Stimulated activated CD4-positive, alpha-beta T cell treated with anti-CD3 and anti-CD28 coated beads, TNF-alpha, amount 100 ng/mL, for 4 hours (primary cell): ENCODE measurements at regions not wholly inside any gene's neighbourhood (a gene's known extent, or its start where the extent isn't known, plus 50 kb on each side); places are given as distances from the start of the nearest gene placed in this dataset.
"Not testable (repeated sequence)": the region's sequence is repeated elsewhere in the genome, so short reads cannot be mapped to it uniquely, and the experiment has no call there.

Experiments
- DNase-seq, 3 experiments: peaks; one replicate each; pipeline ENCODE4 v3.0.0-alpha.2; 2020; ENCODE audit warnings: low read depth in 3 of 3

DNA sequence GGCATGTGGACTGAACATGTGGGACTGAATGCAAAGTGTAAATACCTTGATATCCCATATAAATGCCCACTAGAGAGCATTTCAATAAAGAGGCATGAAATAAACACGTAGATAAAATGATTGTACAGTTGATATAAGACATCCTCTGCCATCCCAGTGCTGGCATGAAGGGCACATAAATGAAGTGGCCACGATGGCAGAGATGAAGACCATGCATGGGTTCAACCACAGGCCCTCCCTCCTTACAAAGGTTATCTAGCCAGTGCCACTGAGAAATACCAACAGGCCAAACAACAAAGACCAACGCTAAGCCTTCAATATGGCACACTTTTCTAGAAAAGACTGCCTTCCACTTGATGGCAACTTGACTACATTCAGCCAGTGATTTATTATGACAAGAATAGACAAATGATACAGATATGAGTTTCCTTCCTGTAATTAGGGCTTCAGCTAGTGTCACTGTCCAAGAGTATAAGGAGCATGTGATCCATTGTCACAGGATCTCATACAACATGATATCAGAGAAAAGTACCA, 493.9 kb upstream of the MAP2 start:
- DNase-seq: no peak

DNA sequence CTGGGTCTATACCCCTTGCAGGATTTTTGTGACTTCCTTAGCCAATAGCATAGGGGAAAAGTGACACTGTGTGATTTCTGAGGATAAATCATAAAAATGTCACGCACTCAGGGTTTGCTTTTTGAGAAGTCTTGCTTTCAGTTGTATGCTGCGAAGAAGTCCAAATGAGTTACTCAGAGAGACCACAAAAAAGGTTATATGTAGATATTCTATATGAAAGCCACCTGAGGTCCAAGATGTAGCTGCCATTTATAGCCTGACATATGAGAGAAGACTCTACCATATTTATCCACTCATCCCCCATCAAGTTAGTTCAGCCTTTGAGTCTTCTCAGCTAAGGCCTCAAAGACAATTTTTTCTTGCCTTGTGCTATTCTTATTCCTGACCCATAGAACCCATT, 488.3 kb upstream of the MAP2 start:
- DNase-seq: no peak

DNA sequence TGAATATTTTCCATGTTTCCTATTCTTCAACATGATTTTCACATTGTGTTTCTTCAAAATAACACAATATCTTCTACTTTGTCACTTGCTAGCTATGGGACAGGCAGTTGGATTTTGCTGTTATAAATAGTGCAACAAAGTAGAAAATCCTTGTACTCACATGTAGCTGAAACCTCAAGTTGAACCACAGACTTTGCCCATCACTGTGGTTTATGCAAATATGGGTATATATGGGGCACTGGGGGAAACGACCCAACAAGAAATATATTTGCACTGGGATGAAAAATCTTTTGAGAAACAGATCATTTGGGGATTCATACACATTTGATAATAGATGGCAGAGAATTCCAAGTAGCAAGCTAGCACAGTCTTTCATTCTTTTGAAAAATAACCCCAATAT, 486.3 kb upstream of the MAP2 start:
- DNase-seq: no peak

DNA sequence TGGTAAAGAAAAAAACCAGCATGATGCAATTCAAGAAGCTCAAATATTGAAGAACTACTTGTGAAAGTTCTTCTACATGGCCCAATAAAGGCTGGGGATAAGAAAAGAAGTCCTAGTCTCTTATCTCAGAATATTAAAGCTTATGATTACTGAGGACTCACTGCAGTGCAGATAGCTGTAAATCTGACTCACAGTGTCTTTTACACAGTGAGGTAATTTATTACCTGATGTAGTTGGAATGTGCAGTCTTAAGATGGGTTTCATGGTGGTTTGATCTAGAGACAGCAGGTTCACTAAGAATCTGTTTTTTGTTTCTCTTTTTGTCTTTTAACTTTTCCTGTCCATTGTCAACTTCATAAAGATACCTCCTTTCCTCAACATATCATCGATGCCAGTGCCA, 484.0 kb upstream of the MAP2 start:
- no peak for DNase-seq

DNA sequence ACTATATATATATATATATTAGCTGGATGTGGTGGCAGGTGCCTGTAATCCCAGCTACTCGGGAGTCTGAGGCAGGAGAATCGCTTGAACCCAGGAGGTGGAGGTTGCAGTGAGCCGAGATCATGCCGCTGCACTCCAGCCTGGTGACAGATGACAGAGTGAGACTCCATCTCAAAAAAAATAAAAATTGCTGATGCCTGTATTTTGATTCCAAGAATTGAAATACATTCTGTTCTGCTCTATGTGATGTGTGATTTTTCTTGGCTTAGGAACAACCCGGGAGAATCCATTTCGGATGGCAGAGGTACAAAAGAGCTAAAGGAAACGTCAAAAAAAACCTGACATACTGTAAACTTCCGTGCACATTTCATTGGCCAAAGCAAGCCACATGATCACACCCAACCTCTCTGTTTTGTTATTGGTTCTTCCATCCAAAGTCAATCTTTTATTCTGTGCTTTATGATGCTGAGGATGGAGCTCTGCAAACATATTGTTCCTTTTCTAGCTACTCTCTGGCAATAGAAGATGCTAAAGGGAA, 478.1 kb upstream of the MAP2 start:
- no peak for DNase-seq

DNA sequence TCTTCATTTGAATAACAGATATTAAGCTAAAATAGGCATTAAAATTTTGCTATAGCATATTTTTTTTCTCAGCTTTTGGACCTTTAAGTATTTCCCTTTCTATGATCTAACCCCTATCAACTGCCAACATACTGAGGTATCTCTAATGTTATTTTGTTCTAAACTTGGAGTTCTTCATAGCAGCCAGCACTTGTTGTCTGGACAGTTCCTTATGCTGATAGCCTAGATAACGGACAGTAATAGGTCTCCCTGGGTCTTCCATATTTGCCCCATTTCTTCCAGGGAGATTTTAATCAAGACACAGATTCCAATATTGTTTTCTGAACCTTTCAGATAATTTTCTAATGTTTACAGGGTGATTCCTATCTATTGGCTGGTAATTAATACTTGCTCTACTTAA, 475.8 kb upstream of the MAP2 start:
- DNase-seq: no peak

DNA sequence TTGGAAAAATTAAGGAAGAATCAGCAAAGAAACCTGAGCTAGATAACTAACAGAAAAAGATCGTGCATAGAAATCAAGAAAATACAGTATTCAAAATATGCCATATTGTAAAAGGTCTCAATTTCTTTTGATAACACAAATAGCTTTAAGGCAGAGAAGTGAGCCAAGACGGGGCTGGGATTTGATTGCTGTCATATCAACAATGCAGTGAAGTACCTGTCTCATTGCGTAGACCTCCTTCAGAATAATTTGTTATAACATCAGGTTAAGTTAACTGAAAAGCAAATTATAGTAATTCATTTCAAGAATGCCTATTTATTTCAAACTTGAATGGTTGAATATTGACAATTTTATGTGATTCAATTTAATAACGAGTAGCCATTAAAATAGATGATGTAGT, 453.8 kb upstream of the MAP2 start:
- no peak for DNase-seq

DNA sequence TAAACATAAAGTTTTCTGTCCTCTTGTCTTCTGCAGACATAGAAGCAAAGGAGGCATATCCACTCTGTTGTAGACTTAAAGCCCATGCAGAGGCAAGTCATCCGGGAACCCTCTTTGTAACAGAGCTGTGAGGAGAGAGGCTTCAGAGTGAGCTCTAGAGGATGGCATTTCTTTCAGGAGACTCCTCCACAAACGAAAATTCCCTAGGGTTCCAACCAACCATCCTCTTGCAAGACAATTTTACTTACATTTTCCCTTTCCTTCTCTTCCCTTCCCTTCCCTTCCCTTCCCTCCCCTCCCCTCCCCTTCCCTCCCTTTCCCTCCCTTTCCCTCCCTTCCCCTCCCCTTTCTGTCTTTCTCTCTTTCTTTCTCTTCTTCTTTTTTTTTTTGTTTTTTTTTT, 446.3 kb upstream of the MAP2 start:
- DNase-seq: no peak

DNA sequence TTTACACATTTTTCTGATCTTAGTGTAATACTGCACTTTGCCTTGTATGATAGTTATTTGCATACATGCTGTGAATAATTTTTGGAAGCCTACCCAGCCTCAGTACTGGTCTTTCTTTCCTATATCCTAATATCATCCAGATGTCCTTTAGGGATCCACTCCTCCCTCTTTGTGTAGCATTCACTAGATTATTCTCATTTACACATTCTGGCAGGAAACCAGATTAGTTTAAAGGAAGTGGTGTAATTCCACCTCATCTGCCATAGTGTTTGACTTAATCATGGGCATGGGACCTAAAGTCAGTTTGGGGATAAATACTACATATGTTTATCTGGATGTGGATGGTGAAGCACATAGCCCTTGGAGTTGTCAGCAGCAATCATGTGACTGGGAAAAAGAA, 444.9 kb upstream of the MAP2 start:
- DNase-seq: no peak

DNA sequence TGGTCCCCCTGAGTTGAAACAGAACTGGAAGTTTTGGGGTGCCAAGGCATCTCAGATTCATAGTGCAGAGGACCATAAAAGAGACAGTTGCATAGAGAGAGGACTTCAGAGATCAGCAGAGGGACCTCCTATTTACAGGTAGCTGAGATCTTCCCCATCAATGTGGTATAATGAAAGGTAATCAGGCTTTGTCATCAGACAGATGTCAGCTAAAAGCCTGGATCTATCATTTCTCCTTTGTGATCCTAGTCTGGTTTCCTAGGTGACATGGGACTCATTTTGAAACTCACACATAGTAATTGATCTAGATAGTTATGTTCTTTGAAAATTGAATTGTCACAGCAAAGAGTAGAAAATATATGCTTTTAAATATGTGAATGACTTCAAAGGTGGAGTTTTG, 443.5 kb upstream of the MAP2 start:
- no peak for DNase-seq

DNA sequence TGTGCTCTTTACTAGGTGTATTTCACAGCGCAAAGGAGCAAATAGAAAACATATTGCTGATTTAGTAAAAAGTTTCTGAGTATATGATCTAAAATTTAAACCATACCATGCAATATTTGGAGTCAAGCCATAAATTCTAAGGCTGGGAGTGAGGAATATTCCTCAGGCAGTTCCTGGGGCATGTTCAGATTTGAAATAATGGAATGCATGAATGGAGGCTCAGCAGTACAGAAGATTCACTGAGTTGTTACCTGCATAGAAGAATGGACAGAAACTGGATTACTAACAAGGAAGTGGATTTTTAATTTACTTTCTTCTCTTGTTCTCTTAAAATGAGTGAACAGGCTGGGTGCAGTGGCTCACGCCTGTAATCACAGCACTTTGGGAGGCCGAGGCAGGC, 441.0 kb upstream of the MAP2 start:
- no peak for DNase-seq

DNA sequence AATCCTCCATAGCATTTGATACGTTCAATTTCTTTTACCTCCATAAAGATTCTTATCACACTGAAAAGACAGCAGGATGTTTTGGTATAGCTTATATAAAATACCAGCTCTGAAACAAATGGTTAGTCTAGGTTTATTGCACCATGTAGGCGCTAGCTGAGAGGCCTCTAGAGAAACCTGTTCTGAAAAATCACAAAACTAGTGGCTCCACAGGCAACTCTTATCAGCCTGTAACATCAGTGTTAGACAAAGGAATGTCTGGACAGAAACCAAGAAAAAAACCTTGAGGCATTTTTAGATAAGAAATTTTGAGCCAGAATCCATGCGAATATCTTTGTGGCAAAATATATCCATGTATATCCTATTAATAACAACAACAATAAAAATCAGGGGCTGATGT, 440.4 kb upstream of the MAP2 start:
- DNase-seq: no peak

DNA sequence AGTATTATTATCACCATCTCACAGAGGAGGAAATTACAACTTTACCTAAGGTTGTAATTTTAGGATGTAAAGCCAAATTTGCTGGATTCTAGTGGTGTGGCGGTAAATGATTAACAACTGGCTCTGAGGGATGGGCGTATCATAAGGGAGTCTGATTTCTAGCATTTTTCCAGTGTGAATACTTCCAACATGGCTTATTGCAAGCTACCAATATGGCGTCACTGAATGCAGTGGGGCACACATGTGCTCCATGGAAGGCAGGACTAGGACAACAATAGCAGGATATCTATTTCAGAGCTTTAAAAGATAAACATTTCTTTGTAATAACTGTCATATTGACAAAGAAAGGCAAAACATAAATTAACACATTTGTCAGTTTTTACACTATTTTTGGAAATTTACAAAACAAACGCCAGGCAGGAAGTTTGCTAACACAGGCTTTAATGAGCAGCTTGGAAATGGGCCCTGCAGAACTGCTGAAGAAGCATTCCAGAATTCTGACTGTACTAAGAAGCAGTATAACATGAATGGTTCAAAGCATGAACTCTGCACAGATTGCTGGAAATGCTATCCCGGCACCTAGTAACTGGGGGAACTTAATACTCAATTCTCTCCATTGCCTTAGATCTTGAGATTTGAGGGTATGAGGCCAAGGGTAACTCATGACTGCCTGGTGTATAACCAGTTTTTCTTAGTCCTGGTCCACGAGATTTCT, 439.3 kb upstream of the MAP2 start:
- DNase-seq: no peak

DNA sequence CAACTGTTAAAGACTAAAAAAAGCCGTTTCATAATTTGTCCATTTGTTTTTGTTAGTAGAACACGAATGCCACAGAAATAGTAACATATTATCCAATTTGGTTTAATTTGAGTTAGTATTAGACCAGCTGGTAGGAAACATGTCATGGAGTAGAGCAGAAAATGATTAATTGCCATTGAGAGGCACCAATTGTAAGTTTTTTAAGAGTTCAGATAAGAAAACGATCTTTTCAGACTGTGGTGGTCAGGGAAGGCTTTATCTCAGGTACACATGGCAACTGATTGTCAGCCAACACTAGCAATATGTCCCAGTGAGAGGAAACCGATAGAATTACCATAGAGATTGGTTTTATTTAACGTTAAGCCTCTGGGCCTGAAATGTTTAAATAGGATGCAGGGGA, 438.2 kb upstream of the MAP2 start:
- no peak for DNase-seq

DNA sequence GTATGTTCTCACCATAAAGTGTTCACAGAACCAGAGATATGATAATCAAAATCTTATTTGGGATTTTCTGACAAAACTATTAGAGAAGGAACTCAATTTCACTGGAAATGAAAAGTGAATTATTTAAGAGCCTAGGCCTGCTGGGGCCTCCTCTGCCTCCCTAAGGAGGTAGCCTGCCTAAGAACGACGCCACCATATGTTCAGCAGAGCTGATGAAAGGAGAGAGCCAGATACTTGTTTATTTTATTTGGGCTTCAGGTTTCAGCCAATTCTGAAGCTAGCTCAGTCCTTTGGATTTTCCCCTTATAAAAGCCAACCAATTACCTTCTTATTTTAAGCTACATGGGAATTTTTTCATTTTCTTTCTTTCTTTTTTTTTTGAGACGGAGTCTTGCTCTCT, 433.1 kb upstream of the MAP2 start:
- no peak for DNase-seq

DNA sequence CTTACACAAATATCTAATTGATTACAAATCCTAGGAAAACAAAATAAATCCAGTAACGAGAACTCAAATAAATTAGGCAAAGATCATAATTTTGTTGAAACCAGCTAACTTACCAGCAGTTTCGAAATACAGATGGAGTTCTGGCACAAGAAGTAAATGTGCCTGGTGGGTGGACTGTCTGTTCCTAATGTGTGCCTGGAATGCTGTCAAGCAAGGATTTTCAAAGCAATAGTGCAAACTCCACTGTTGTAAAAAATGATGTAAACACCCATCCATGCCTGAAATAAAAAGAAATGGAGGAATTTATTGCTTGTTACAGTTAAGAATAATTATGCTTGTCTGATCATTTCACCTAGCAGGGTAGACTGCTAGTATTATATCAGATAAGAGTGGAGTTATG, 423.9 kb upstream of the MAP2 start:
- no peak for DNase-seq

DNA sequence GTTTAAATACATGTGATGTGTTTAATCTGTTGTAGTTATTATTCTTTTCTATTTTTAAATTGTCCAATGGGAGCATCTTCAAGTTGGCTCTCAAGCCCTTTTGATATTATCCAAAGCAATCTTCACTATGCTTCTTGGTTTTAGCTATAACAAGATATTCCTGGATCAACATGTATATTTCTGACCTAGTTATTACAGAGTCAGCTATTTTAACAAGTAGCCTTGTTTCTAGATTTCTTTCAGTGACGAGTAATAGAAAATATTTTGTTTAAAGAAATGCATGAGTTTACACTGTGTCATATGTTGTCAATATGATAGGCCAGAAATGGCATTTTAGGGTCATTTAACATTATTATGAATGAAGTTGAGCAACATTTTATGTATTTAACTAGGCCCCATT, 421.8 kb upstream of the MAP2 start:
- DNase-seq: no peak

DNA sequence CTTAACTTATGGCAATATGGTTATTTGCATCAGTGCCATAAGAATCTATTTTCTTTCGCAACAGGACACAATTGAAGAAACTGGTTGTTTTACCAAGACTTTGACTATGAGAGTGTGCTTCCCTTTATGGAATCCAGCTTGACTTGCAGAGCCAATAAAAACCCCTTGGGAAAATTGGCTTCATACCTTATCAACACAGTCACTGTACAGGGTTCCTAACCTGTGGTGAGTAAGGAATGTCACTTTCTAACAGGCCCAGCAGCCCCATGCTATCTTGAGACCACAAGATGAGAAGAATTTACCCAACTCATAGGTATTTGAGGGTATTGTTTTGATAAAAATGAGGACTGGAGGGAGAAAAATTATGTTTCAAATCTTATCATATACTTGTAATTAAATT, 418.5 kb upstream of the MAP2 start:
- DNase-seq: no peak

DNA sequence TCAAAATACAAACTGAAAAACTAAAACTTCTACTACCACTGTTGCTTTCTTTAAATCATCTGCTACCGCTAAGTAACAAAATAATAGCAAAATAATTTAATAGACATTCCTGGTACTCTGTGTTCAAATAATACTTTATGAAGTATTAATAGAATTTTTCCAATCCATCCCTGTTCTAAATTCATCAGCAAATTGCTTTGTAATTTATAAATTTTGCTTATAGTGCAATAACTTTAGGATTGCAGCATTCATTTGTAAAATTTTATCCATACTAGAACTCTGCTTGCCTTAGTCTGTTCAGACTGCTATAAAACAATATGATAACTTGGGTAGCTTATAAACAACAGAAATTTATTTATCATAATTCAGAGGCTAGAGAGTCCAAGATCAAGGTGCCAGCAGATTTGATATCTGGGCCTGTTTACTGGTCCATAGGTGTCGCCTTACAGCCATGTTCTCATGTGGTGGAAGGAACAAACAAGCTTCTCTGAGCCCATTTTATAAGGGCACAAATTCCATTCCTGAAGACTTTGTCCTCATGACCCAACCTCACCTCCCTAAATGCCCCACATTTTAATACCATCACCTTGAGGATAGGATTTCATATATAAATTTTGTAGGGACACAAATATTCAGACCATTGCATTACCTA, 415.1 kb upstream of the MAP2 start:
- DNase-seq: no peak

DNA sequence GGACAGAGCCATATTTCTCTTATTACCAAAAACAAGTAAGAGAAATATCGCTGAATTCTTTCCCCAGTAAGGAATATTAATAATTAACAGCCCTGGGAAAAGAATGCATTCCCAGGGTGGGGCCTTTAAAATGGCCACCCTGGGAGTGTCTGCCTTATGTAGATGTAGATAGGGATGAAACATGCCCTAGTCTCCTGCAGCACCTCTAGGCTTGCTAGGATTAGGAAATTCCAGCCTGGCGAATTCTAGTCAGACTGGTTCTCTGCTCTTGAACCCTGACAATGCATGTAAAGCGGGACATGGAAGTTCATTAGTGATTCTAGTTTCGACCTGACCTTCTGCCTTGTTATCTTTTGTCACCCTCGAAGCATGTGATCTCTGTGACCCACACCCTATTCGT, 405.2 kb upstream of the MAP2 start:
- DNase-seq: not testable (repeated sequence)

DNA sequence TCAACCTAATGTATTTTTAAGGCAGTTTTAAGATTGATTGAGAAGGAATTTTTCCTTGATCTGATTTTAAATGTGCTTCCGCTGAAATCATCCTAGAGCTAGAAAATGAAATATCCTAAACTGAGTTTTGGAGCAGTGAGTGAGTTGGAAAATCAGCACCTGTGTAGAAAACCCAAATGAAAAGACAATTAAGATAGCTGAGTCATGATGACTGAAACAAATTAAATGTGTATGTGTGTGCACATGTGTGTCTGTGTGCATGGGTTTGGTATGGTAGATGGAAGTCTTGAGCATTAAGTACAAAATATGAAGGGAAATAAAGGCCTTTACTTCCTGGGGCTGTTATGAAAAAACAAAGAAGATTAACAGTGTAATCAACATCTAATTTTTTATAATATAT, 394.6 kb upstream of the MAP2 start:
- DNase-seq: no peak

DNA sequence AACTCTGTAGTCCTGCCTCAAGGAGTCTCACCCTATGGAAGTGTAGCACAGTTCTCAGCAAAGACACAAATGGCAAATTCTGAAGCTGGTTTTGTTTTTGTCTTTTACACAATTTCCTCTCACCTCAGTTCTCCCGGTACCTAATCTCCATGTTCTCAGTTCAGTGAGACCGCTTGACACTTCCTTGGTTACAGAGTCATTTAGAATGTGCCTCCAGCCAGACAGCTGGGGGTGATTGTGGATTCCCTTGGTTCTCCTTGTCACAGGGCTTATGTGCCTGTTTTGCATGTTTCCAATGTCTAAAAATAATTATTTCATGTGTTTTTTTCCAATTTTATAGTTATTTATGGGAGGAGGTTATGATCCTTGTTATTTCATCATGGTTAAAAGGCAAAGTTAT, 379.5 kb upstream of the MAP2 start:
- DNase-seq: no peak

DNA sequence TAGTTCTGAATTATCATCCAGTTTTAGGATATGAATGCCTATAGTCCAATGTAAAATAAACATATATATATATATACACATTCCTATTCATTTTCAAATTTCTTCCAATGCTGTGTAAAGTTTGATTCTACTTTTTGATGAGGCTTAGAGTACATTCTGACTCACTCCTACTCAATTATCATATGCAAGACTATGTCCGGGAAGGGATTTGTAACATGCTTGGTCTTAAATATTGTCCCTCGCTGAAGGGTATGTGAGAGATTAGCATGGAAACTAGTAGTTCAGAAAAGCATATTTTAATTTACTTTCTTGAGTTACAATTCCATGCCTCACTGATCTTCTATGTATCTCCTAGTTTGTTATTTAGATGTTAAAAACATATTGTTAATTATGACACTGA, 377.7 kb upstream of the MAP2 start:
- DNase-seq: no peak
